GM18517 (cell line): ENCODE measurements at regions not wholly inside any gene's neighbourhood (a gene's known extent, or its start where the extent isn't known, plus 50 kb on each side); places are given as distances from the start of the nearest gene placed in this dataset.

Source experiments
- ATAC-seq: cut with Tn5 transposase; IDR thresholded peaks from one replicate; pipeline ENCODE4 v1.9.1; 2021; ENCODE audit warnings: mild to moderate bottlenecking, moderate library complexity; ENCODE audit not compliant: unreplicated experiment

- no peak for ATAC-seq
Measured at GRCh38 chr12:67217647-67218046, 51.5 kb upstream of the CAND1 start.
